ENCODE measurements at regions not wholly inside any gene's neighbourhood (a gene's known extent, or its start where the extent isn't known, plus 50 kb on each side); places are given as distances from the start of the nearest gene placed in this dataset.

DNA sequence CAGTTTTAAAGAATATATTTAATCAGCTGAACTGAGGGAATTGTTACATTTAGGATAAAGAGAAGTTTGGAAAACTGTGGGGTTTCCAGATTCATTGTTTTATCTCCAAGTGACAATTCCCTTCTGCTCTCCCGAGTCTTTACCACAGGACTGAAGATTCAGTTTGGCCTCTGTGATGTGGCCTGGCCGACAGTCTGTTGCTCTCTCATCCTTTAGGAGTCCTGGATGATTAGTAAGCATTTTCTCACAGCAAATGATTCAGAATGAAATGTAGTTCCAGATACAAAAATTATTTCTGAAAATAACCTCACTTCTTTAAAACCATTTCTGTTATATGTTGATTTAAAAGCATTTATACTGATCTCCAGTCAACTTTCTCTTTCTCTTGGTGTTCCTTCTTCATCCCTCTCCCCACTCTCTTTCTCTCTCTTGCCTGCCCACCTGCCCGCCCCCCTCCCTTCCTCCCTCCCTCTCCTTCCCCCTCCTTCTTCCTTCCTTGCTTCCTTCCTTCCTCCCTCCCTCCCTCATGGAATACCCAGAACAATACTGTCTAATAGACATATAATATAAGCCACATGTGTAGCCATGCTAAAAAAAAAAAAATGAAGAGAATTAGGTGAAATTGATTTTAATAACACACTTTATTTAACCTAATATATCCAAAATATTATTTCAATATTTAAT is 254.9 kb downstream of the PRL start:
- no peak for DNase-seq

- peak; percentile 24 for DNase-seq
Measured at GRCh38 chr6:22042706-22043105, 254.1 kb downstream of the PRL start.

DNA sequence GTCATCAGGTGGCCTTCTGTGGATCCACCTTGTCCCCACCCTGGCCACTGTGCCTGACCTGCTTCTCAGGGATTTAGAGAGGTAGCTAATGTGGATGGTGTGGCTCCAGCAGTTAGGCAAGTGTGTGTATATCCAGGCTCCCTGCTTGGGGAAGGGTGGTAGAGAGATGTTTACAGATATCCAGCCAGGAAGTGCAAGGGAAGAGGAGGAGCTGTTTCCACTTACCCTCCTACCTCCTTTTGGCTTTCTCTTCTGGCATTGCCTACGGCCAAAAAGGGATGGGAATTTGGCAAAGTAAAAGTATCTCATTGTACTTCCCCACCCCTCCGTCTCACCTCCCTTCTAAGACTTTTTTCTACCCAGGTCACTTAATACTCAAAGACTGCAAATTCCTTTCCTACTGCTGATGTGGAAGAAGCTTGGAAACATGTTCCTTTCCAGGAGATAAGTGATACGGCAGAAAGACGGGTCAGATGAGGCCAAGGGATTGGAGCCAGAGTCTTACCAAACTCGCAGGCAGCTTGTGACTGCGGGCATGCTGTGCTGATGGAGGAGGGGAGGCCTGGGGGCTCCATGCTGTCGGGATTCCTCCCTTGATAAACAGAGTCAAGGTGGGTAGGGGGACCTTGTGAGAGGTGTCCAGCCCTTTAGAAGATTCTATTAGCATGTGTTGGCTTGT is 253.4 kb downstream of the PRL start:
- peak; percentile 88 for DNase-seq

DNA sequence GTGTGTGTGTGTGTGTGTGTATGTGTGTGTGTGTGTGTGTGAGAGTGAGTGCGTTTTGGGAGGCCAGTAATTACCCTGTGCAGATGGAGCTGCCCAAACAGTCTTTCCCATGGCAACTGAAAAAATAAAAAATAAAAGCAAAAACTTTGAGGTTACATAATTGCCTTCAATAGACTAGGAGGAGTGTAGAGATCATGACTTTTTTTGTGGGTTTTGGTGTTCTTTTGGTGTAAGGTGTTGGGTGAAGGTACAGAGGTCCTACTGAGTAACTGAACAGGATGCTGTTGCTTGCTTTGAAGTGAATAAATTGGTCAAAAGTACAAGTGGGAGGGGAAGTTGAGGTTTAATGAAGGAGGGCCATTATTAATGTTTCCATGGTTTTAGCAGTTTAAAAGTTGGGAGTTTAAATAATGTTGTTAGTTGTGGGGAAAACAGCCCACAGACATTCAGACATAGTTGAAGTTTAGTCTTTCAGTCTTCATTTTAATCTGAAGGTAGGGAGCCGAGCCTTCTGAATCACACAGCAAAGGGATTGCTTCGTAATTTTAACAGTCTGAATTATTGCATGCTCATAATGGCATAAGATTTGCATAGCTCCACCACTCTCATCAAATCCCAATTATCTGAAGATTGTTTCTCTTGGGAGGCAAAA is 251.4 kb downstream of the PRL start:
- peak; percentile 7 for DNase-seq

DNA sequence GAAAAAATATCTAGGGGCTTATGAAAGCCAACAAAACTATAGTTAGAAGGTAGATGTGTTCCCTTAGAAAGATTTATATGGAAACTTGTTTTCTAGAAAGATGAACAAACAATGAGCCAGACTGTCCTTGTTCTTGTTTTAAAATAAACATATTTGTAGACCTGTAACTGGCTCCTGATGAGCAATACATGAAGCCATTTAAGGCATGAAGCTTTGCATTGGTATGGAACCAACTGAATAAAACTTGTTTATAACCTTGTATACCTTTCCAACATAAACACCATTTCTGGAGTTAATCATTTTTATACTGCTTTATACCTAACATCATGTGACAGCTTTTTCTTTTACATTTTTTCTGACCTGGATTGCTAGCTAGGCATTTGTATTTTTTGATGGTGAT is 247.8 kb downstream of the PRL start:
- no peak for DNase-seq

DNA sequence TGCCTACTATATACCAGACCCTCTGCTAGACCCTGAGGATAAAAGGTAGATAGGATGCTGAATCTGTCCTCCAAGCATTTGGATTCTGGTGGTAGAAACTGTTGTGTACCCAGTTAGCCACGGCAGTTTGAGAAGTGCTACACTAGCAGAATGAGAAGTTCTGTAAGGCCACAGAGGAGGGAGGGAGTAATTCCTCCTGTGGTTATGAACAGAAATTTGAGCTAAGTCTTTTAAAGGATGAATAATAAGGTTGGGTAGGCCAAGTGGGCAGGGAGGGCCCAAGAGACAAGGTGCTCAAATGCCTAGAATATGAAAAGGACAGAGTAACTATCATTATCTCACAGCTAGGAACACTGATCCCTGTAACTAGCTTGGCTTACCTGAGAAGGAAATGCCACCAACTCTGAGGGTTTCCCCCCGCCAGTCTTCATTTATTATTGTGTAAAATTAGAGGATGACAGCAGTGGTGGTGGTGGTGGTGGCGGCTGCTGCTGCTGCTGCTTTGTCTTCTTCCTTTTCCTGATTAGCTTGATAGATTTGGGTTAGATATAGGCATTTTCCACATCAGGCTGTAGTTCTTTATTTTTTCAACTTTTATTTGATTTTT is 243.3 kb downstream of the PRL start:
- no peak for DNase-seq

GRCh38 chr6:22056398-22056797 is 240.4 kb downstream of the PRL start:
- no peak for DNase-seq

DNA sequence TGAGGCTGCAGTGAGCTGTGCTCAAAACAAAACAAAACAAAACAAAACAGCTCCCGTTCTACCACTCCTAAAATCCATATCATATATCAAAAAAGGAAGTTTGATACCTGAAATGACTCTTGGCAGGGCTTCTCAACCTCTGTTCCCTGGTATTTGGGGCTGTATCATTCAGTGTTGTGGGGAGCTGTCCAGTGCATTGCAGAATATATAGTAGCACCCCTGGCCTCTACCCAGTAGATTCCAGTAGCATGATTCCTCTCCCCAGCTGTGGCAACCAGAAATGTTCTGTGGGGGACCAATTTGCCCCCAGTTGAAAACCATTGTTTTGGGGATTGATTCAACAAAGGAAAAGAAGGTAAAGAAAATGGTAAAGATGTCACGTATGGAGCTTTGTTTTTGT is 238.9 kb downstream of the PRL start:
- DNase-seq = no peak

DNA sequence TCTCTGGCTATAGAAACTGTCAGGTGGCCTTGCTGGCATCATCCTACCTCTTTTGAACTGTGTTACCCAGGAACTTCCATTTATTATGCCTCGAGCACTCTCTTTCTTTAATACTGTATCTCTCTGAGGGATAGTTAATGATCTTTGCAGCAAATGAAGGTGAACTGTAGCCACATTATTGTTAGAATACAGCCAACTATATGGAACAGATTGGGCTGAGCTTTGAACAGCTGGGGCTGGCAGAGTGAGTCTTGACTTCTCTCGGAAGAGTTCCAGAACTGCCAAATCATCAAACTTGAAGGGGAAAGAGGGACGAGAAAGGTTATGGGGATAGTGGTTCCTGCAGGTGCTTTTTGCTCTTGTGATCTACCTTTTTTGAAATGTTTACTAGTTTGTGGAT is 237.7 kb downstream of the PRL start:
- peak; percentile 48 for DNase-seq

DNA sequence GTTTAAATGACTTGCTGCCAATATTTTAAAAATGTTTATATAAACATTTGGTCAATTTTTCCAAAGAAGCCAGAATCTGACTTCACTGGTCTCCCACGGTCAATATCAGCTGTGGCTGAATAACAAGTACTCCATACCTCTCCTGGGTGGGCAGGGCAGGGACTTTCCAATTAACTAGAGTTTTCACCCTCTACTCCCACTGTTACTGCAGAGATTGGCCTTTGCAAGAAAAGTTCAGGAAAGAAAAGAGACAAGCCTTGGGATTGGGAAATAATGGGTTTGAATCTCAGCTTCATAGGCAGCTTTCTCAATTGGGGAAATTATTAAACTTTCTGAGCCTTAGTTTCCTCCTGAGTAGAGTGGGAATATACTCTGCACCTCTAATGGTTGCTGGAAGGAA is 236.9 kb downstream of the PRL start:
- no peak for DNase-seq

DNA sequence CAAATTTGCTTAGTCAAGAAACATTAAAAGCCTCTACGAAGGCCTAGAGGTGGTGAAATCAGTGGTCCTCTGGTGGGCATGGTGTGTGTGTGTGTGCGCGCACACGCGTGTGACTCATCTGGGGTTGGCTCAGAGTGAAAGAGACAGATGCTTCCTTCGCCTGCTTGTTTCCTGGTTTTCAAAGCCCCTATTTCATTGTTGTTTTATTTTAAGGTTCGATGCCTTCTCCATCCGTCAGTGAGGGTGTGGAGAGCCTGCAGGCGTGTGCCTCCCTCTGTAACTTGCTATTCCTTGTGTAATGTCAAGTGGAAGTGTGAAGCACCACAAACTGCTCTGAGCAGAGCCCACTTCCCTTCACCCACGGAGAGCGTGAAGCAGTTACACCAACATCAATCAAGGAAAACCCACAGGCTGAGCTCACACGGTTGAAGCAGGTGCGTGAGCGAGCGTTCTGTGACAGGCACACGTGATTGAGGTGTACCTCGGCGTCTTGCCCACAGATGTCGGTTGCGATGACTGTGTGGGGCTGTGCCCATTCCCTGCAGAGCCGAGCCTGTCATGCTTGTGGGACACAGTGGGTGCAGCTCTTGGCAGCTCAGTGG is 233.9 kb downstream of the PRL start:
- no peak for DNase-seq

DNA sequence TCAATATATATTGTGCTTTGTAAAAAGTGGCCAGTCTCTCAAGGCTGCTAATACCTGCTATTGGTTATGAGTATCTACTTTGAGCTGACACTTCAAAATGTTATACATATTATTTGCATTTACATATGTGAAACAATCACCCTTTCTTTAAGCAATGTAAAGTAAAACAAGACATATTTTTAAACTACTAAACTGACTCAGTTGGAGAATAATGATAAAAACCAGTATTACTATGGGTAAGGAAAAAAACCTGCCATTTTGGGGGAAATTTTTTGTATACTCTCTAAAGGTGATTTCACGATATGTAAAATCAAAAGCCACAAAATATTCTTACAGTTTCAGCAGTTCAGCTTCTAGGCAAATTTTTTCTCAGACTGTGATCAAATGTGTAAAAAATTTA is 232.3 kb downstream of the PRL start:
- no peak for DNase-seq

DNA sequence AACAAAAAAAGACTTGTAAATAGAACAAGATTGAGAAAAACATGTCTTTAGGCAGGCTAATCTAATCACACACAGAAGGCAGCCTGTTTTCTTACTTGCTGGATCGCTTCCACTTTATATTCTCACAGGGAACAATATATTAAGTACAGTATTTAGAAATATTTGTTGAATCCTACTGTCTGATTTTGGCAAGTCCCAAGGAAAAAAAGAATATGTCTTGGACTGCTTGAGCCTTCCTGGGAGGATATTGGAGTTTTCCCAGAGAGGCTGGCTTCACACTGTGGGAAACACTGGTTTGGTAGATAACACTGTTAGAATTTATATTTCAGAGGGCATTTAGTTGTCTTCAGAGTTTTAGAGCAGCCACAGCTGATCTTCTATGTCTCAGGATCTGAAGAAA is 229.7 kb downstream of the PRL start:
- DNase-seq = no peak

GRCh38 chr6:22067671-22068070 is 229.2 kb downstream of the PRL start:
- DNase-seq = no peak

DNA sequence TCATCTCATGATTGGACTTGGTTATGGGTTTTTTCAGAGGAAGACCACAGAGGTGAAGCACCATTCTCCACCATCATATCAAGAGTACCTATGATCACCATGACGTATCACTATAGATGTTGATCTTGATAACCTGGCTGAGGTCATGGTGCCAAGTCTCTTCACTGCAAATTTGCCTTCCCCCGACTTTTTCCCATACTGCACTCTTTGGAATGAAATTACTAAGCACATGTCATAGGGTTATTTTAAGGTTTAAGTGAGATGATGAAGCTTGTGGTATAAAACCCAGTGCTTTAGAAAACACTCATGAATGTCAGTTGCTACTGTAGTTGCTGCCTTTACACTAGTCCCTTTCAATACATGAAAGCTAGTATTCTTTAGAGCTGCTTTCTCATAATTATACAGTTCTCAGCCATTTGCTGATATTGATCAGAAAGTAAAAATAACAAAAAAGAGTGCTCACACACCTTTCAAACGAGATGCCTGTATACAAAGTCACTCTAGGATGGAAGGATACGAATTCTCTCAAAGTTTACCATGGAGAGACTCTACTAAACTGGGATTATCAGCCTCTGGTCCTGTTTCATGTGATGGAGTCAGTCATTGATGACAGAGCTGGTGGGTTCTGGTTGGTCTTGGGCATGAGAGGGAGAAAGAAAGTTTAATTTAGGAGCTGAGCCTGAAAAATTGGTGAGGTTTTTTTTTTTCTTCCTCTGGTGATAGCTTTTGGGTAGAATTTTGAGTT is 228.1 kb downstream of the PRL start:
- DNase-seq = no peak

DNA sequence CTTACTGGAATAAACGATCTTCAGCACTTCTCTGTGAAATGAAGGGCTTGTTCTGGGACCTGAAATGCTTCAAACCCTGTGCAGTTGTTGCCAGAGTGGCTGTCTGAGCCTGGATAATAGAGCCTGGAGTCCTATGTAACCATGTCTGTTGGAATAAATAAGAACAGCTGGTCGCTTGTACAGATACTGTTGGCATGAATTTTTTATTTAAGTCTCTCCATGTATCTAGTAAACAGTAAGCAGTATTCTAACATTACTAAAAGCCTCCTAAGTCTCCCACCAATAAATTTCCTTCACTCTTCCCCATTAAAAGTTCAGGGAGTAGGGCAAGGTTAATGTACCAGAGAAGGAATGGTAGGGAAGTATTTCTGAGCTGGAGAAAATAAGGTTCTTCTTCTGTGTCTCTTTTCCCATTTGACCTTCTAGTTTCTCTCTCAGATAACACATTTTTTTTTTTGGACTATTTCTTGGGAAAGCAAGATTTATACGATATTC is 227.5 kb downstream of the PRL start:
- peak; percentile 58 for DNase-seq

DNA sequence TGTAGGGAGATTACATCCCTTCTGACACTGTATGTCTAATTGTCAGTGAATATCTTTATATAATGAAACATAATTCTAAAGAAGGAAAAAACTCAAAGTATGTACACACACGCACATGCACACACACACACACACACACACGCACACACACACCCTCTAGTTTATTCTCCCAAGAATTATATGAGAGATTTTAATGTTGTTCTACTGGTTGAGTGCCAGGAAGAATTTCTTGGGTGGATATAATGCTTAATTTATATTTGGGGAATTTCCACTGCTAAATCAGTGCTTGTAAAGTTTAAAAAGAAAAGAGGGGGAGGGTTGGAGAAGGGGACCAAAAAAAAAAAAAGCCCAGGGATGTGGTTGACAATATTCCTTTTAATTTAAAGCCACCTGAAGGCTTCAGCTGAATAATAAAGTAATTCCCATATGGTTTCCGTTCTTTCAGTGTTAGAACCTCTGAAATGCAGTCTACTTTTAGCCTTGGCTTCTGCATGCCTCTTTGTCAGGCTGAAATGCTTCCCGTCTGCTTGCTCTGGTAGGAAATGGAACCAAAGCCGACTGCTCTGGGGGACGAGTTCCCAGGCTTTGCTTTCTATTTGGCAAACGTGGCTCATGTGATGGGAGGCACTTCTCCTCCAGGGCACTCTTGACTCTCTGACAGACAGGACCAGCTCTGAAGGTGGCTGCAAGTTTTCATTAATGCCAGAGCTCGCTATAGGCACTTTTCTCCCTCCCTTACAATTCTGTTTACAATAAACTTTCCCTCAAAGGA is 225.4 kb downstream of the PRL start:
- DNase-seq = peak; percentile 41

DNA sequence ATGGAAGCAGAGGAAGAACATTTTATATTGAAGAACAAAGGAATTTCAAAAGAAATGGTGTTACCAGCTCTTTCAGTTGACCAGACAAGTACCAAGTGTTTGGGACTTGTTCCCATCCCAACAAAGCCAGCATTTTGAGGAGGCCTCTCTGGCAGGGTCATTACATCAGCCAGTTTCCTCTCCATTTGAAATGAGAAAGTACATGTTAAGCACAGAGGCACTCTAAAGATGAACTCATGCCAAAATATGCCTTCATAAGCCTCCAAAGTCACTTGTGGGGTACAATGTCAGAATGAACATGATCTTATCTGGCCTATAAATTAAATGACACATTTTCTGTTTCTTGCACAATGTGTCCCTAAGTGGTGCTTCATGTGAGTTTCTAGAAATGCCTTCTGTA is 223.9 kb downstream of the PRL start:
- no peak for DNase-seq

DNA sequence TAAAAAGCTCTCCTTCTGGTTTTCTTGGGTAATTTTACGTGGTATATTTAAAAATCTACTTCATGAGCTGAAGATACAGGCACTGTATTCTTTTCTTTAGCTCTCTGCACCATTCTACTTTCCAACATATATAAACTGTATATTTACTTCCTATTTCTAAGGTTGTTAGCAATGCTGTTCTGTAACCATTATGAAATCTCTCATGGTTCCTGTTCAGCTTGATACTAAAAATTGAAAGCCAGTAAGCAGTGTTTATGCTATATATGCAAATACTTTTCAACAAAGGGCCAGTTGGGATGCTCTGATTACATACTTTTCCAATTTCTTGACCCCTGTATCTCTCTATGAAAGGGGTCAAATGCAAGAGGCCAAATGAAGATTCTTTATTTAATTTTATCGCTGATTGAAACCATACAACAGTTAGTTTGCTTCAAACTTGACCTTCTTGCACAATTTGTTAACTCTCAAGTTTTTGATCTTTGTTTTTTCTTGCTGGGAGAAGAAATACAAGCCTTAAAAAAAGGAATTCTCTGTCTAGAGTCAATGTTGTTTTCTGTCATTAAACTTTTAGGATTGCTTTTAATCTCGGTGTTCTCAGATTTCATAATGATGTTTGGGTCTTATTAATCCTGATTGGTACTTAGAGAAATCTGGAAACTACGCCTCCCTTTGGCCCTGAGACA is 223.2 kb downstream of the PRL start:
- no peak for DNase-seq

DNA sequence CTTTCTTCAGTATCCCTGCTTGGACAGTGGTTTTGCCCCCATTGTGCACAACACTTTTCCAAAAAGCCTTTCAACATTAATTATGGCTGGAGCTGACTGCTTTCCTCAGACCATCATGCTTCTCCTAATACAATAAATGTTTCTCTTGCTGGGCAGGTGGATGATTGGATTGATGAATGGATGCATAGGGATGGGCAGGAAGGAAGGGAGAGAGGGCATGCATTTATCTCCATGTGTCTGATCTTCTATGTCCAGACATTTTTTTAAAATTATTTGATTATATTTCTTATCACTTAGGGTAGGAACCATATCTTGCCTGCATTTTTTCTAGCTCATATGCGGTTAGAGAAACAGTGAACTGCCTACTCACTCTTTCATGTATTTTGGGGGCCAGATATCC is 218.5 kb downstream of the PRL start:
- DNase-seq = no peak

Measured in DMS 273 treated with DMSO at 0.1 percent for 48 hours (cell line).